ENCODE measurements at regions not wholly inside any gene's neighbourhood (a gene's known extent, or its start where the extent isn't known, plus 50 kb on each side); places are given as distances from the start of the nearest gene placed in this dataset.

- DNase-seq (no peak), ATAC-seq (ENCODE audit: low FRiP score in 2 of 2) (no peak)
- no peaks in the 10 kb centered on the region for H3K4me1 ChIP-seq
- no peaks in the 10 kb centered on the region for H3K36me3 ChIP-seq
- TF ChIP-seq POLR2A (IDR thresholded peaks at IDR 0.05) (no peak), CTCF (IDR thresholded peaks at IDR 0.05) (no peak), POLR2AphosphoS5 (IDR thresholded peaks at IDR 0.05) (no peak), EP300 (IDR thresholded peaks at IDR 0.05) (no peak)
- H3K4me3 ChIP-seq: no peak overlapping the region
- H3K9me3 ChIP-seq: no peaks in the 10 kb centered on the region
- 54 to 60% methylated on average over 2 of the region's 2 CpGs for WGBS, 2 donors
- no peaks in the 10 kb centered on the region for H3K27me3 ChIP-seq
- no peak overlapping the region for H3K27ac ChIP-seq
Observed at GRCh38 chr16:26442321-26442720, 624.4 kb upstream of the C16orf82 start.

- DNase-seq: no peak
- WGBS, 2 donors: 93 to 97% methylated on average over 5 of the region's 5 CpGs
- Histone ChIP-seq H3K27ac (no peak overlapping the region), H3K4me3 (no peak overlapping the region), H3K36me3 (no peaks in the 10 kb centered on the region), H3K27me3 (no peaks in the 10 kb centered on the region), H3K4me1 (no peaks in the 10 kb centered on the region), H3K9me3 (no peaks in the 10 kb centered on the region)
- TF ChIP-seq CTCF (IDR thresholded peaks at IDR 0.05) (no peak), POLR2AphosphoS5 (IDR thresholded peaks at IDR 0.05) (no peak), POLR2A (IDR thresholded peaks at IDR 0.05) (no peak), EP300 (IDR thresholded peaks at IDR 0.05) (no peak)
- no peak for ATAC-seq (ENCODE audit: low FRiP score in 2 of 2)
Observed at GRCh38 chr16:26447570-26447969, 619.2 kb upstream of the C16orf82 start.

GRCh38 chr16:26453215-26453614, 613.5 kb upstream of the C16orf82 start:
- H3K27ac ChIP-seq: no peak overlapping the region
- no peak for TF ChIP-seq POLR2AphosphoS5 (IDR thresholded peaks at IDR 0.05)
- H3K9me3 ChIP-seq: no peaks in the 10 kb centered on the region
- H3K27me3 ChIP-seq: no peaks in the 10 kb centered on the region
- H3K36me3 ChIP-seq: no peaks in the 10 kb centered on the region
- 17 to 44% methylated on average over 1 of the region's 1 CpG for WGBS, 2 donors
- no peak for DNase-seq
- no peaks in the 10 kb centered on the region for H3K4me1 ChIP-seq
- no peak for ATAC-seq (ENCODE audit: low FRiP score in 2 of 2)
- H3K4me3 ChIP-seq: no peak overlapping the region

- Histone ChIP-seq H3K9me3 (no peaks in the 10 kb centered on the region), H3K27ac (no peak overlapping the region), H3K36me3 (no peaks in the 10 kb centered on the region), H3K4me3 (no peak overlapping the region), H3K27me3 (no peaks in the 10 kb centered on the region), H3K4me1 (no peaks in the 10 kb centered on the region)
- no peak for ATAC-seq (ENCODE audit: low FRiP score in 2 of 2)
- no peak for DNase-seq
- WGBS, 2 donors: 76 to 77% methylated on average over 2 of the region's 2 CpGs
- TF ChIP-seq POLR2AphosphoS5 (IDR thresholded peaks at IDR 0.05) (no peak), EP300 (IDR thresholded peaks at IDR 0.05) (no peak), CTCF (IDR thresholded peaks at IDR 0.05) (no peak), POLR2A (IDR thresholded peaks at IDR 0.05) (no peak)
Observed at GRCh38 chr16:26454102-26454501, 612.6 kb upstream of the C16orf82 start.

- H3K4me1 ChIP-seq: no peaks in the 10 kb centered on the region
- ATAC-seq (ENCODE audit: low FRiP score in 2 of 2): no peak
- H3K4me3 ChIP-seq: no peak overlapping the region
- H3K9me3 ChIP-seq: no peaks in the 10 kb centered on the region
- no peak for DNase-seq
- TF ChIP-seq CTCF (IDR thresholded peaks at IDR 0.05): no peak
- TF ChIP-seq POLR2AphosphoS5 (IDR thresholded peaks at IDR 0.05): no peak
- TF ChIP-seq EP300 (IDR thresholded peaks at IDR 0.05): no peak
- no peak for TF ChIP-seq POLR2A (IDR thresholded peaks at IDR 0.05)
- 83 to 87% methylated on average over 8 of the region's 8 CpGs for WGBS, 2 donors
- no peak overlapping the region for H3K27ac ChIP-seq
- no peaks in the 10 kb centered on the region for H3K36me3 ChIP-seq
- no peaks in the 10 kb centered on the region for H3K27me3 ChIP-seq
Observed at GRCh38 chr16:26456074-26456473, 610.7 kb upstream of the C16orf82 start.

Measured in upper lobe of left lung (tissue), 6 donors.